GM23338 (cell line): ENCODE measurements at regions not wholly inside any gene's neighbourhood (a gene's known extent, or its start where the extent isn't known, plus 50 kb on each side); places are given as distances from the start of the nearest gene placed in this dataset.

Experiments used
- ATAC-seq: fragments of 200-7000 bp; cut with Tn5 transposase; 3 replicates; pipeline ENCODE4 v1.9.1; 2020
- DNase-seq: peaks from one replicate; pipeline ENCODE4 v3.0.0-alpha.2; 2015; ENCODE audit warnings: low spot score
- H2AFZ ChIP-seq: fragments of 200-600 bp; sonication (generic); 2 replicates; pipeline ENCODE4 v1.8.0; 2016; ENCODE audit warnings: antibody characterized with exemption, mild to moderate bottlenecking, moderate library complexity
- H3F3A ChIP-seq: fragments of 200-600 bp; sonication (generic); replicated peaks from 2 replicates; pipeline ENCODE4 v1.8.0; 2017; ENCODE audit warnings: antibody characterized with exemption, mixed run types, low read depth
- H3K27ac ChIP-seq: fragments of 200-600 bp; sonication (generic); 2 replicates; pipeline ENCODE4 v1.6.1; 2016; ENCODE audit warnings: low read depth
- H3K27me3 ChIP-seq: fragments of 200-600 bp; sonication (generic); 2 replicates; pipeline ENCODE4 v1.8.0; 2016; ENCODE audit warnings: mild to moderate bottlenecking, mixed run types, moderate library complexity; ENCODE audit not compliant: insufficient read depth
- H3K36me3 ChIP-seq: fragments of 200-600 bp; sonication (generic); 2 replicates; pipeline ENCODE4 v1.8.0; 2016; ENCODE audit warnings: mild to moderate bottlenecking; ENCODE audit not compliant: insufficient read depth
- H3K4me1 ChIP-seq: fragments of 200-600 bp; sonication (generic); 2 replicates; pipeline ENCODE4 v1.8.0; 2016; ENCODE audit warnings: mild to moderate bottlenecking, moderate library complexity; ENCODE audit not compliant: insufficient read depth
- H3K4me2 ChIP-seq: fragments of 200-600 bp; sonication (generic); 2 replicates; pipeline ENCODE4 v1.7.1; 2017; ENCODE audit warnings: mixed run types
- H3K4me3 ChIP-seq: fragments of 200-600 bp; sonication (generic); 2 replicates; pipeline ENCODE4 v1.6.1; 2016; ENCODE audit warnings: mixed run types
- H3K79me2 ChIP-seq: fragments of 200-600 bp; sonication (generic); replicated peaks from 2 replicates; pipeline ENCODE4 v1.8.0; 2017; ENCODE audit warnings: mild to moderate bottlenecking; ENCODE audit not compliant: insufficient read depth
- H3K9me2 ChIP-seq: fragments of 200-600 bp; sonication (generic); 2 replicates; pipeline ENCODE4 v1.8.0; 2017; ENCODE audit not compliant: insufficient read depth
- H4K20me1 ChIP-seq: fragments of 200-600 bp; sonication (generic); replicated peaks from 2 replicates; pipeline ENCODE4 v1.8.0; 2017; ENCODE audit warnings: mild to moderate bottlenecking; ENCODE audit not compliant: insufficient read depth
- H3K27ac Mint-ChIP-seq: 2 replicates; pipeline ENCODE4 v1.8.0; 2020; ENCODE audit warnings: inconsistent platforms, mild to moderate bottlenecking, moderate library complexity, mixed read lengths
- H3K27me3 Mint-ChIP-seq: 3 replicates; pipeline ENCODE4 v1.8.0; 2022; ENCODE audit warnings: low read depth, mild to moderate bottlenecking, moderate library complexity, mixed read lengths, inconsistent platforms; ENCODE audit not compliant: insufficient read depth, poor library complexity
- H3K36me3 Mint-ChIP-seq: 3 replicates; pipeline ENCODE4 v1.8.0; 2021; ENCODE audit warnings: low read depth, mild to moderate bottlenecking, inconsistent platforms, moderate library complexity, mixed read lengths
- H3K4me1 Mint-ChIP-seq: 3 replicates; pipeline ENCODE4 v1.8.0; 2020; ENCODE audit warnings: mild to moderate bottlenecking, inconsistent platforms, mixed read lengths
- H3K4me3 Mint-ChIP-seq: 3 replicates; pipeline ENCODE4 v1.8.0; 2021; ENCODE audit warnings: moderate library complexity, mild to moderate bottlenecking, inconsistent platforms, mixed read lengths
- H3K9me3 Mint-ChIP-seq: 3 replicates; pipeline ENCODE4 v1.8.0; 2020; ENCODE audit warnings: moderate library complexity, mild to moderate bottlenecking, inconsistent platforms, mixed read lengths
- POLR2AphosphoS5 ChIP-seq: IDR thresholded peaks from 2 replicates; pipeline ENCODE4 v1.6.1; 2016; ENCODE audit warnings: antibody characterized with exemption, low read depth
- STAT1 ChIP-seq: IDR thresholded peaks from one replicate; pipeline ENCODE4 v1.6.1; 2016; ENCODE audit warnings: antibody characterized with exemption; ENCODE audit not compliant: unreplicated experiment
- ZNF331 ChIP-seq: fragments of 250-450 bp; sonication (Bioruptor Pico); IDR thresholded peaks from 2 replicates; pipeline ENCODE4 v1.5.0; 2020; ENCODE audit warnings: low read depth, mild to moderate bottlenecking, moderate library complexity
- TF ChIP-seq, protein P1 (sequence below): fragments of 250-450 bp; sonication (Bioruptor Pico); IDR thresholded peaks from 2 replicates; pipeline ENCODE4 v1.5.0; 2020; ENCODE audit warnings: mild to moderate bottlenecking, moderate library complexity
- TF ChIP-seq, protein P2 (sequence below): IDR thresholded peaks from one replicate; pipeline ENCODE4 v1.6.1; 2018; ENCODE audit warnings: antibody characterized with exemption; ENCODE audit not compliant: unreplicated experiment

DNA sequence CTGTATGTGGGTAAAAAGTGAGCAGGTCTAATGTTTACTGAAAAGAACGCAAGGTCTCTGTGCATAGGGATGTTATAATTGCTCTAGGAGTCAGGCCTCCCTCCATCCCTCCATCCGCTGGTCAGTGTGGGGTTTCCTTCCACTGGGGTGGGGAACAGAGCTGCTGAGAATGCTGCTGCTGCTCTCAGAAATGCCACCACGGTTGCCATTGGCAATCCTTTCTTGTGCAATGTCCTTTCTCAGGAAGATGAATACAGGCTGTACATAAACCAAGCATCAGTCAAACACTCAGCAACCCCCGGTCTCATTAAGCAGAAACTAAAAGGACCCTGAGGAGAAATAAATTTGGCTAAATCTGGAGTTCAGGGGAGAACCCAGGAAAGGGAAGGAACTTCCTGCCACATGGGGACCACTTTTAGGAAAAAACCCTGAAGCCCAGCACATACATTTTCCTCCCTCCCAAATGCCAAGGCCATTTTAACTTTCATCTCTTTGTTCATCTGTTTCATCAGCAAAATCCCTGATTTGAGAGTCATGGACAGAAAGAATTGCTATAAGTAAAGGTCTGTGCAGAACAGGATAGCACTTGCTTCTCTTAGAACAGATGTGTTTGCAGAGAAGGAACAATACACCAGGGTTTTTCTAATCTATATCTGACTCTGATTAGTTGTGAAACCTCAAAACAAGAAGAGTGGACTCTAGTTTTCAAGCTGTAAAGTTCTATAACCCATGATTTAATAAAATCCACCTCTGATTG, 70.4 kb upstream of the SLC1A3 start:
- TF ChIP-seq STAT1: no peak
- TF ChIP-seq POLR2AphosphoS5: no peak
- TF ChIP-seq, protein P1, sequence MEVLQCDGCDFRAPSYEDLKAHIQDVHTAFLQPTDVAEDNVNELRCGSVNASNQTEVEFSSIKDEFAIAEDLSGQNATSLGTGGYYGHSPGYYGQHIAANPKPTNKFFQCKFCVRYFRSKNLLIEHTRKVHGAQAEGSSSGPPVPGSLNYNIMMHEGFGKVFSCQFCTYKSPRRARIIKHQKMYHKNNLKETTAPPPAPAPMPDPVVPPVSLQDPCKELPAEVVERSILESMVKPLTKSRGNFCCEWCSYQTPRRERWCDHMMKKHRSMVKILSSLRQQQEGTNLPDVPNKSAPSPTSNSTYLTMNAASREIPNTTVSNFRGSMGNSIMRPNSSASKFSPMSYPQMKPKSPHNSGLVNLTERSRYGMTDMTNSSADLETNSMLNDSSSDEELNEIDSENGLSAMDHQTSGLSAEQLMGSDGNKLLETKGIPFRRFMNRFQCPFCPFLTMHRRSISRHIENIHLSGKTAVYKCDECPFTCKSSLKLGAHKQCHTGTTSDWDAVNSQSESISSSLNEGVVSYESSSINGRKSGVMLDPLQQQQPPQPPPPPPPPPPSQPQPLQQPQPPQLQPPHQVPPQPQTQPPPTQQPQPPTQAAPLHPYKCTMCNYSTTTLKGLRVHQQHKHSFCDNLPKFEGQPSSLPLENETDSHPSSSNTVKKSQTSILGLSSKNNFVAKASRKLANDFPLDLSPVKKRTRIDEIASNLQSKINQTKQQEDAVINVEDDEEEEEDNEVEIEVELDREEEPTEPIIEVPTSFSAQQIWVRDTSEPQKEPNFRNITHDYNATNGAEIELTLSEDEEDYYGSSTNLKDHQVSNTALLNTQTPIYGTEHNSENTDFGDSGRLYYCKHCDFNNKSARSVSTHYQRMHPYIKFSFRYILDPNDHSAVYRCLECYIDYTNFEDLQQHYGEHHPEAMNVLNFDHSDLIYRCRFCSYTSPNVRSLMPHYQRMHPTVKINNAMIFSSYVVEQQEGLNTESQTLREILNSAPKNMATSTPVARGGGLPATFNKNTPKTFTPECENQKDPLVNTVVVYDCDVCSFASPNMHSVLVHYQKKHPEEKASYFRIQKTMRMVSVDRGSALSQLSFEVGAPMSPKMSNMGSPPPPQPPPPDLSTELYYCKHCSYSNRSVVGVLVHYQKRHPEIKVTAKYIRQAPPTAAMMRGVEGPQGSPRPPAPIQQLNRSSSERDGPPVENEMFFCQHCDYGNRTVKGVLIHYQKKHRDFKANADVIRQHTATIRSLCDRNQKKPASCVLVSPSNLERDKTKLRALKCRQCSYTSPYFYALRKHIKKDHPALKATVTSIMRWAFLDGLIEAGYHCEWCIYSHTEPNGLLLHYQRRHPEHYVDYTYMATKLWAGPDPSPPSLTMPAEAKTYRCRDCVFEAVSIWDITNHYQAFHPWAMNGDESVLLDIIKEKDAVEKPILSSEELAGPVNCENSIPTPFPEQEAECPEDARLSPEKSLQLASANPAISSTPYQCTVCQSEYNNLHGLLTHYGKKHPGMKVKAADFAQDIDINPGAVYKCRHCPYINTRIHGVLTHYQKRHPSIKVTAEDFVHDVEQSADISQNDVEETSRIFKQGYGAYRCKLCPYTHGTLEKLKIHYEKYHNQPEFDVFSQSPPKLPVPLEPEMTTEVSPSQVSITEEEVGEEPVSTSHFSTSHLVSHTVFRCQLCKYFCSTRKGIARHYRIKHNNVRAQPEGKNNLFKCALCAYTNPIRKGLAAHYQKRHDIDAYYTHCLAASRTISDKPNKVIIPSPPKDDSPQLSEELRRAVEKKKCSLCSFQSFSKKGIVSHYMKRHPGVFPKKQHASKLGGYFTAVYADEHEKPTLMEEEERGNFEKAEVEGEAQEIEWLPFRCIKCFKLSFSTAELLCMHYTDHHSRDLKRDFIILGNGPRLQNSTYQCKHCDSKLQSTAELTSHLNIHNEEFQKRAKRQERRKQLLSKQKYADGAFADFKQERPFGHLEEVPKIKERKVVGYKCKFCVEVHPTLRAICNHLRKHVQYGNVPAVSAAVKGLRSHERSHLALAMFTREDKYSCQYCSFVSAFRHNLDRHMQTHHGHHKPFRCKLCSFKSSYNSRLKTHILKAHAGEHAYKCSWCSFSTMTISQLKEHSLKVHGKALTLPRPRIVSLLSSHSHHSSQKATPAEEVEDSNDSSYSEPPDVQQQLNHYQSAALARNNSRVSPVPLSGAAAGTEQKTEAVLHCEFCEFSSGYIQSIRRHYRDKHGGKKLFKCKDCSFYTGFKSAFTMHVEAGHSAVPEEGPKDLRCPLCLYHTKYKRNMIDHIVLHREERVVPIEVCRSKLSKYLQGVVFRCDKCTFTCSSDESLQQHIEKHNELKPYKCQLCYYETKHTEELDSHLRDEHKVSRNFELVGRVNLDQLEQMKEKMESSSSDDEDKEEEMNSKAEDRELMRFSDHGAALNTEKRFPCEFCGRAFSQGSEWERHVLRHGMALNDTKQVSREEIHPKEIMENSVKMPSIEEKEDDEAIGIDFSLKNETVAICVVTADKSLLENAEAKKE (CRISPR knock-in tag): no peak
- no peak for TF ChIP-seq ZNF331 (CRISPR knock-in tag)
- TF ChIP-seq, protein P2, sequence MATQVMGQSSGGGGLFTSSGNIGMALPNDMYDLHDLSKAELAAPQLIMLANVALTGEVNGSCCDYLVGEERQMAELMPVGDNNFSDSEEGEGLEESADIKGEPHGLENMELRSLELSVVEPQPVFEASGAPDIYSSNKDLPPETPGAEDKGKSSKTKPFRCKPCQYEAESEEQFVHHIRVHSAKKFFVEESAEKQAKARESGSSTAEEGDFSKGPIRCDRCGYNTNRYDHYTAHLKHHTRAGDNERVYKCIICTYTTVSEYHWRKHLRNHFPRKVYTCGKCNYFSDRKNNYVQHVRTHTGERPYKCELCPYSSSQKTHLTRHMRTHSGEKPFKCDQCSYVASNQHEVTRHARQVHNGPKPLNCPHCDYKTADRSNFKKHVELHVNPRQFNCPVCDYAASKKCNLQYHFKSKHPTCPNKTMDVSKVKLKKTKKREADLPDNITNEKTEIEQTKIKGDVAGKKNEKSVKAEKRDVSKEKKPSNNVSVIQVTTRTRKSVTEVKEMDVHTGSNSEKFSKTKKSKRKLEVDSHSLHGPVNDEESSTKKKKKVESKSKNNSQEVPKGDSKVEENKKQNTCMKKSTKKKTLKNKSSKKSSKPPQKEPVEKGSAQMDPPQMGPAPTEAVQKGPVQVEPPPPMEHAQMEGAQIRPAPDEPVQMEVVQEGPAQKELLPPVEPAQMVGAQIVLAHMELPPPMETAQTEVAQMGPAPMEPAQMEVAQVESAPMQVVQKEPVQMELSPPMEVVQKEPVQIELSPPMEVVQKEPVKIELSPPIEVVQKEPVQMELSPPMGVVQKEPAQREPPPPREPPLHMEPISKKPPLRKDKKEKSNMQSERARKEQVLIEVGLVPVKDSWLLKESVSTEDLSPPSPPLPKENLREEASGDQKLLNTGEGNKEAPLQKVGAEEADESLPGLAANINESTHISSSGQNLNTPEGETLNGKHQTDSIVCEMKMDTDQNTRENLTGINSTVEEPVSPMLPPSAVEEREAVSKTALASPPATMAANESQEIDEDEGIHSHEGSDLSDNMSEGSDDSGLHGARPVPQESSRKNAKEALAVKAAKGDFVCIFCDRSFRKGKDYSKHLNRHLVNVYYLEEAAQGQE: no peak
- Histone ChIP-seq H3K4me1 (no peaks in the 10 kb centered on the region), H2AFZ (peak overlapping the region; percentile 77), H3K9me2 (no peaks in the 10 kb centered on the region), H3K36me3 (no peaks in the 10 kb centered on the region), H3K4me3 (no peak overlapping the region), H3K27ac (no peak overlapping the region), H3K27me3 (no peaks in the 10 kb centered on the region), H3K79me2 (no peaks in the 10 kb centered on the region), H3F3A (no peaks in the 10 kb centered on the region), H3K4me2 (no peak overlapping the region), H4K20me1 (no peaks in the 10 kb centered on the region)
- ATAC-seq (no peak; the same call in 2 of the 3 replicates), DNase-seq (no peak)
- Mint-ChIP-seq H3K4me3 (no peak overlapping the region), H3K27ac (no peak overlapping the region), H3K4me1 (no peaks in the 10 kb centered on the region; the same call in 2 of the 3 replicates), H3K36me3 (no peaks in the 10 kb centered on the region), H3K27me3 (no peaks in the 10 kb centered on the region), H3K9me3 (no peaks in the 10 kb centered on the region)
